Mammary epithelial cell (primary cell): ENCODE measurements at regions not wholly inside any gene's neighbourhood (a gene's known extent, or its start where the extent isn't known, plus 50 kb on each side); places are given as distances from the start of the nearest gene placed in this dataset.
"Not testable (repeated sequence)": the region's sequence is repeated elsewhere in the genome, so short reads cannot be mapped to it uniquely, and the experiment has no call there.

Experiments used
- EZH2 ChIP-seq: IDR thresholded peaks from 2 replicates; pipeline ENCODE4 v1.6.1; 2012; ENCODE audit warnings: low read length, inconsistent platforms, borderline replicate concordance
- TF ChIP-seq, protein P1 (sequence below), 2 donors: IDR thresholded peaks in 1 of 2; conservative IDR thresholded peaks in 1 of 2; 2 replicates each; pipeline ENCODE4 v1.5.1; 2011 to 2012; ENCODE audit warnings: inconsistent platforms in 2 of 2, low read length in 2 of 2, mild to moderate bottlenecking in 2 of 2, control low read depth in 1 of 2, low read depth in 1 of 2; ENCODE audit not compliant: insufficient read depth in 1 of 2; ENCODE audit errors: extremely low read depth in 1 of 2

DNA sequence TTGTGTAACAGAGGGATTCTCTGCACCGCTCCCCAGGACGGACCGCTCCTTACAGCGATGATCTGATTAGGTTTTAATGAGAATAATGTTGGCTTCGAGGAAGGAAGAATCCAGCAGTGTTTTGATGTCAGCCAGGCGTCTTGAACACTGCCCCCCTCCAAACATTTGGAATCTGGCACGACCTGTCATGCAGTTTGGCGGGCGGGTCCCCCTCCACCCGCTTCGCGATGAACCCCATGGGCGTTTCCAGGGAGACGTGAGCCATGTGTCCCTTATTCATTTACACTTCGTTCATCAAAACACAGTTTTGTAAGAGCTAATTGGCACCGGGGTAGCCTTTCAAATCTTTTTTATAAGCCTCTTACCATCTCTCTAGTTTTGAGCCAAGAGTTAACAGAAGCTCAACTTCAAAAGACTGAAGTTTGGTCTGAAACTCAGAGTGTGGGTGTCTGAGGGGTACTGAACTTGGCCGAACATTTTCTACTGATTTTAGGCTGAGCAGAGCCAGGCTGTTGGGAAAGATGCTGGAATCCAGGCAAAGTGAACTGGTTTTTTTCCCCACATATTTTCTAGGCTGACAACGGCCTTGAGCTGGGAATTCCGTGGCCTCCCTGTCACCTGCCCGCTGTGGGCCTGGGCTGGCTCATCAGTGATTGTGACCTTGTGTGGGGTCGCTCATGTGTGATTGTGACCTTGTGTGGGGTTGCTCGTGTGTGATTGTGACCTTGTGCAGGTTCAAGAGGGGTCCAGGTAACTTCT, 214.8 kb upstream of the ZNF469 start:
- TF ChIP-seq, protein P1, sequence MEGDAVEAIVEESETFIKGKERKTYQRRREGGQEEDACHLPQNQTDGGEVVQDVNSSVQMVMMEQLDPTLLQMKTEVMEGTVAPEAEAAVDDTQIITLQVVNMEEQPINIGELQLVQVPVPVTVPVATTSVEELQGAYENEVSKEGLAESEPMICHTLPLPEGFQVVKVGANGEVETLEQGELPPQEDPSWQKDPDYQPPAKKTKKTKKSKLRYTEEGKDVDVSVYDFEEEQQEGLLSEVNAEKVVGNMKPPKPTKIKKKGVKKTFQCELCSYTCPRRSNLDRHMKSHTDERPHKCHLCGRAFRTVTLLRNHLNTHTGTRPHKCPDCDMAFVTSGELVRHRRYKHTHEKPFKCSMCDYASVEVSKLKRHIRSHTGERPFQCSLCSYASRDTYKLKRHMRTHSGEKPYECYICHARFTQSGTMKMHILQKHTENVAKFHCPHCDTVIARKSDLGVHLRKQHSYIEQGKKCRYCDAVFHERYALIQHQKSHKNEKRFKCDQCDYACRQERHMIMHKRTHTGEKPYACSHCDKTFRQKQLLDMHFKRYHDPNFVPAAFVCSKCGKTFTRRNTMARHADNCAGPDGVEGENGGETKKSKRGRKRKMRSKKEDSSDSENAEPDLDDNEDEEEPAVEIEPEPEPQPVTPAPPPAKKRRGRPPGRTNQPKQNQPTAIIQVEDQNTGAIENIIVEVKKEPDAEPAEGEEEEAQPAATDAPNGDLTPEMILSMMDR (conservative IDR thresholded peaks at IDR 0.05 in 1 of 2, IDR thresholded peaks at IDR 0.05 in 1 of 2; ENCODE audit: extremely low read depth in 1 of 2, insufficient read depth in 1 of 2, low read depth in 1 of 2, low read length in 2 of 2) = not testable (repeated sequence)
- TF ChIP-seq EZH2 = not testable (repeated sequence)
